DMS 273 (cell line): ENCODE measurements at regions not wholly inside any gene's neighbourhood (a gene's known extent, or its start where the extent isn't known, plus 50 kb on each side); places are given as distances from the start of the nearest gene placed in this dataset.

ENCODE experiments used
- DNase-seq: peaks from one replicate; lab custom pipeline; 2025; ENCODE audit not compliant: unreplicated experiment; lab: John Stamatoyannopoulos, UW

GRCh38 chr12:44961887-44962286 is 85.8 kb upstream of the NELL2 start:
- DNase-seq: no peak

- no peak for DNase-seq
Observed at GRCh38 chr12:44960856-44961255, 84.7 kb upstream of the NELL2 start.

- no peak for DNase-seq
Observed at GRCh38 chr12:44960423-44960822, 84.3 kb upstream of the NELL2 start.

GRCh38 chr12:44947163-44947562 is 71.0 kb upstream of the NELL2 start:
- no peak for DNase-seq

GRCh38 chr12:44942714-44943113 is 66.6 kb upstream of the NELL2 start:
- no peak for DNase-seq

GRCh38 chr12:44930972-44931600 is 55.0 kb upstream of the NELL2 start:
- DNase-seq: peak; percentile 89

GRCh38 chr12:44929236-44929885 is 53.2 kb upstream of the NELL2 start:
- peak; percentile 17 for DNase-seq
